ENCODE measurements at regions not wholly inside any gene's neighbourhood (a gene's known extent, or its start where the extent isn't known, plus 50 kb on each side); places are given as distances from the start of the nearest gene placed in this dataset.

GRCh38 chr15:38817427-38818156 is 253.0 kb upstream of the RASGRP1 start:
- TF ChIP-seq CTCF (IDR thresholded peaks at IDR 0.05) (peak in 1 of 3 donors; percentile 96), POLR2A (IDR thresholded peaks at IDR 0.05) (no peak)

Measured in lower leg skin (tissue), 3 donors.